Keratinocyte (primary cell): ENCODE measurements at regions not wholly inside any gene's neighbourhood (a gene's known extent, or its start where the extent isn't known, plus 50 kb on each side); places are given as distances from the start of the nearest gene placed in this dataset.

Experiments
- CTCF ChIP-seq, 3 experiments: IDR thresholded peaks in 1 of 3; conservative IDR thresholded peaks in 1 of 3; optimal IDR thresholded peaks in 1 of 3; 2 replicates in 2 of 3; 3 replicates in 1 of 3; pipeline versions ENCODE3 to v1.5.1; 2011; ENCODE audit warnings: low read length in 3 of 3, mild to moderate bottlenecking in 3 of 3, moderate library complexity in 2 of 3, control low read depth in 1 of 3, inconsistent platforms in 1 of 3; ENCODE audit not compliant: insufficient read depth in 2 of 3; ENCODE audit errors: extremely low read depth in 1 of 3
- EZH2 ChIP-seq: IDR thresholded peaks from one replicate; pipeline ENCODE4 v1.6.1; 2012; ENCODE audit warnings: inconsistent platforms, mild to moderate bottlenecking, low read length, moderate library complexity

- no peak for TF ChIP-seq EZH2
- no peak for TF ChIP-seq CTCF (optimal IDR thresholded peaks at IDR 0.05 in 1 of 3, IDR thresholded peaks at IDR 0.05 in 1 of 3, conservative IDR thresholded peaks at IDR 0.05 in 1 of 3; ENCODE audit: extremely low read depth in 1 of 3, insufficient read depth in 2 of 3, low read length in 3 of 3)
Observed at GRCh38 chr3:164673738-164674137, 404.6 kb downstream of the SI start.
